CD14-positive monocyte (primary cell): ENCODE measurements at regions not wholly inside any gene's neighbourhood (a gene's known extent, or its start where the extent isn't known, plus 50 kb on each side); places are given as distances from the start of the nearest gene placed in this dataset.

Source experiments
- DNase-seq, 3 donors: peaks; one replicate each; pipeline ENCODE4 v3.0.0-alpha.2; 2011 to 2022
- H2AFZ ChIP-seq: 2 replicates; pipeline ENCODE4 v1.6.0; 2012; ENCODE audit warnings: mild to moderate bottlenecking, low read depth, low read length, inconsistent platforms; ENCODE audit not compliant: insufficient read depth, poor library complexity, severe bottlenecking
- H3K27ac ChIP-seq, 2 donors: 1 replicate in 1 of 2; 2 replicates in 1 of 2; pipeline ENCODE4 v1.5.1; 2012 to 2013; ENCODE audit warnings: low read length in 2 of 2, control low read depth in 1 of 2, inconsistent platforms in 1 of 2, low read depth in 1 of 2, mild to moderate bottlenecking in 1 of 2
- H3K27me3 ChIP-seq, 2 donors: one replicate each; pipeline versions ENCODE4 v1.6.0 to v1.6.1; 2011 to 2013; ENCODE audit warnings: low read length in 2 of 2; ENCODE audit not compliant: control insufficient read depth in 2 of 2, insufficient read depth in 2 of 2
- H3K36me3 ChIP-seq, 2 donors: replicated peaks in 1 of 2; 1 replicate in 1 of 2; 2 replicates in 1 of 2; pipeline versions ENCODE4 v1.5.1 to v1.6.1; 2012 to 2013; ENCODE audit warnings: low read length in 2 of 2, control low read depth in 1 of 2, inconsistent platforms in 1 of 2, mild to moderate bottlenecking in 1 of 2; ENCODE audit not compliant: insufficient read depth in 2 of 2, control insufficient read depth in 1 of 2
- H3K4me1 ChIP-seq, 2 donors: 1 replicate in 1 of 2; 2 replicates in 1 of 2; pipeline versions ENCODE4 v1.5.1 to v1.6.1; 2012 to 2013; ENCODE audit warnings: low read length in 2 of 2, control low read depth in 1 of 2, inconsistent platforms in 1 of 2, mild to moderate bottlenecking in 1 of 2, moderate library complexity in 1 of 2; ENCODE audit not compliant: insufficient read depth in 2 of 2, control insufficient read depth in 1 of 2
- H3K4me2 ChIP-seq: replicated peaks from 2 replicates; pipeline ENCODE3; 2012; ENCODE audit warnings: low read length, moderate library complexity, mild to moderate bottlenecking; ENCODE audit not compliant: poor library complexity, severe bottlenecking; ENCODE audit errors: extremely low read depth
- H3K4me3 ChIP-seq, 3 experiments: fragments of 200-600 bp in 1 of 3; sonication (generic) in 1 of 3; replicated peaks in 1 of 3; 1 replicate in 2 of 3; 2 replicates in 1 of 3; pipeline ENCODE4 v1.5.1; 2011 to 2013; ENCODE audit warnings: low read length in 3 of 3, mild to moderate bottlenecking in 3 of 3, control low read depth in 2 of 3, low read depth in 2 of 3, inconsistent platforms in 1 of 3, moderate library complexity in 1 of 3
- H3K79me2 ChIP-seq: 2 replicates; pipeline ENCODE4 v1.6.0; 2012; ENCODE audit warnings: mild to moderate bottlenecking, control low read depth, inconsistent platforms, low read length, moderate library complexity; ENCODE audit not compliant: insufficient read depth
- H3K9ac ChIP-seq: 2 replicates; pipeline ENCODE4 v1.6.0; 2017; ENCODE audit warnings: low read length, mild to moderate bottlenecking; ENCODE audit not compliant: insufficient read depth, poor library complexity, severe bottlenecking
- H3K9me3 ChIP-seq, 2 donors: replicated peaks in 1 of 2; 1 replicate in 1 of 2; 2 replicates in 1 of 2; pipeline versions ENCODE4 v1.5.1 to v1.6.1; 2012 to 2013; ENCODE audit warnings: low read length in 2 of 2, control low read depth in 1 of 2; ENCODE audit not compliant: control insufficient read depth in 1 of 2, insufficient read depth in 1 of 2
- H4K20me1 ChIP-seq: 2 replicates; pipeline ENCODE4 v1.6.0; 2012; ENCODE audit warnings: mild to moderate bottlenecking, low read length, control low read depth, moderate library complexity; ENCODE audit not compliant: insufficient read depth
- H3K27ac Mint-ChIP-seq, 7 donors: one replicate each; pipeline ENCODE4 v1.8.0; 2020; ENCODE audit warnings: mild to moderate bottlenecking in 7 of 7, mixed read lengths in 7 of 7, moderate library complexity in 6 of 7, inconsistent platforms in 2 of 7
- H3K27me3 Mint-ChIP-seq, 3 donors: one replicate each; pipeline ENCODE4 v1.8.0; 2021 to 2022; ENCODE audit warnings: low read depth in 3 of 3, mild to moderate bottlenecking in 3 of 3, mixed read lengths in 3 of 3, moderate library complexity in 3 of 3, inconsistent platforms in 1 of 3
- H3K36me3 Mint-ChIP-seq, 2 donors: one replicate each; pipeline ENCODE4 v1.8.0; 2020; ENCODE audit warnings: mixed read lengths in 2 of 2, inconsistent platforms in 1 of 2, mild to moderate bottlenecking in 1 of 2
- H3K4me1 Mint-ChIP-seq: one replicate; pipeline ENCODE4 v1.8.0; 2020; ENCODE audit warnings: mild to moderate bottlenecking, mixed read lengths
- H3K4me3 Mint-ChIP-seq, 2 donors: one replicate each; pipeline ENCODE4 v1.8.0; 2020; ENCODE audit warnings: mild to moderate bottlenecking in 2 of 2, mixed read lengths in 2 of 2, moderate library complexity in 1 of 2
- H3K9me3 Mint-ChIP-seq, 7 donors: one replicate each; pipeline ENCODE4 v1.8.0; 2020 to 2022; ENCODE audit warnings: mixed read lengths in 7 of 7, mild to moderate bottlenecking in 6 of 7, moderate library complexity in 6 of 7, inconsistent platforms in 2 of 7
- CTCF ChIP-seq: fragments of 200-600 bp; IDR thresholded peaks from one replicate; pipeline ENCODE4 v1.8.0; 2022; ENCODE audit warnings: antibody characterized with exemption, mild to moderate bottlenecking
- WGBS: methylation state at CpG from one replicate; pipeline ENCODE4 v1.1.5; 2013; ENCODE audit warnings: missing lambda C conversion rate; ENCODE audit not compliant: insufficient coverage; 5-methylcytosine and 5-hydroxymethylcytosine counted together
- intact Hi-C, 2 donors: fragments of 100-400 bp; cut with micrococcal nuclease; formaldehyde crosslinking; loops; one replicate each; pipeline versions ENCODE4 v1.15.0 to v1.15.1; 2023

GRCh38 chr11:127994736-127995135 is 592.6 kb downstream of the ETS1 start:
- no peak overlapping the region for H3K4me2 ChIP-seq
- Mint-ChIP-seq H3K27me3 (peaks cover 0 to 5% (median 4%) of the 10 kb centered on the region in 3 donors), H3K36me3 (no peaks in the 10 kb centered on the region), H3K4me3 (no peak overlapping the region), H3K4me1 (no peaks in the 10 kb centered on the region), H3K9me3 (peaks cover 0 to 2% (median 0%) of the 10 kb centered on the region in 7 donors), H3K27ac (no peak overlapping the region)
- no peaks in the 10 kb centered on the region for H3K27me3 ChIP-seq
- intact Hi-C loops = no loop called here
- H3K36me3 ChIP-seq = no peaks in the 10 kb centered on the region
- WGBS = no CpG with 5 or more reads among the region's 4 CpGs
- no peak overlapping the region for H2AFZ ChIP-seq
- H3K27ac ChIP-seq = no peak overlapping the region
- no peak overlapping the region for H3K4me3 ChIP-seq
- no peak overlapping the region for H3K9ac ChIP-seq
- H4K20me1 ChIP-seq = no peaks in the 10 kb centered on the region
- no peaks in the 10 kb centered on the region for H3K79me2 ChIP-seq
- no peaks in the 10 kb centered on the region for H3K4me1 ChIP-seq
- H3K9me3 ChIP-seq = no peaks in the 10 kb centered on the region
- DNase-seq = no peak
- no peak for TF ChIP-seq CTCF

- intact Hi-C loops = no loop called here
- Histone ChIP-seq H3K9ac (no peak overlapping the region), H3K27me3 (no peaks in the 10 kb centered on the region), H3K36me3 (no peaks in the 10 kb centered on the region), H2AFZ (no peak overlapping the region), H3K4me2 (no peak overlapping the region), H3K79me2 (no peaks in the 10 kb centered on the region), H3K4me1 (no peaks in the 10 kb centered on the region), H3K27ac (no peak overlapping the region), H4K20me1 (no peaks in the 10 kb centered on the region), H3K9me3 (no peaks in the 10 kb centered on the region), H3K4me3 (no peak overlapping the region)
- H3K36me3 Mint-ChIP-seq = no peaks in the 10 kb centered on the region
- no peak for TF ChIP-seq CTCF
- no peaks in the 10 kb centered on the region for H3K4me1 Mint-ChIP-seq
- H3K4me3 Mint-ChIP-seq = no peak overlapping the region
- no peak overlapping the region for H3K27ac Mint-ChIP-seq
- DNase-seq = no peak
- WGBS = 85% methylated on average over 4 of the region's 7 CpGs
- peaks cover 0 to 2% (median 0%) of the 10 kb centered on the region in 7 donors for H3K9me3 Mint-ChIP-seq
- H3K27me3 Mint-ChIP-seq = peaks cover 0 to 5% (median 4%) of the 10 kb centered on the region in 3 donors
These were observed 593.6 kb downstream of the ETS1 start for GRCh38 chr11:127993788-127994187.
